Activated CD8-positive, alpha-beta T cell treated with anti-CD3 and anti-CD28 coated beads, Interleukin-2, amount 10 ng/mL, durations not matched to agents 7 days and 5 days (primary cell): ENCODE measurements at regions not wholly inside any gene's neighbourhood (a gene's known extent, or its start where the extent isn't known, plus 50 kb on each side); places are given as distances from the start of the nearest gene placed in this dataset.

Source experiments
- ATAC-seq: fragments of 150-1000 bp; cut with Tn5 transposase; one replicate; pipeline ENCODE4 v1.10.0; 2021; ENCODE audit warnings: moderate library complexity
- CTCF ChIA-PET: fragments of 350-600 bp; sonication (Branson Sonifier 250); formaldehyde crosslinking; loops from one replicate; lab custom pipeline; 2021; ENCODE audit warnings: antibody characterized with exemption; lab: Charles Lee
- POLR2A ChIA-PET: fragments of 350-600 bp; sonication (Branson Sonifier 250); formaldehyde crosslinking; loops from one replicate; lab custom pipeline; 2021; ENCODE audit warnings: antibody characterized with exemption; lab: Charles Lee
- DNase-seq: peaks from one replicate; pipeline ENCODE4 v3.0.0-alpha.2; 2020
- H3K27ac Mint-ChIP-seq: one replicate; pipeline ENCODE4 v1.8.0; 2021; ENCODE audit warnings: mild to moderate bottlenecking, mixed read lengths
- H3K27me3 Mint-ChIP-seq: one replicate; pipeline ENCODE4 v1.8.0; 2021; ENCODE audit warnings: low read depth, mixed read lengths
- H3K36me3 Mint-ChIP-seq: one replicate; pipeline ENCODE4 v1.8.0; 2021; ENCODE audit warnings: low read depth, mixed read lengths
- H3K4me1 Mint-ChIP-seq: one replicate; pipeline ENCODE4 v1.8.0; 2021; ENCODE audit warnings: low read depth, mixed read lengths
- H3K4me3 Mint-ChIP-seq: one replicate; pipeline ENCODE4 v1.8.0; 2021; ENCODE audit warnings: mild to moderate bottlenecking, mixed read lengths
- H3K9me3 Mint-ChIP-seq: one replicate; pipeline ENCODE4 v1.8.0; 2022; ENCODE audit warnings: mixed read lengths; ENCODE audit not compliant: insufficient read depth

- POLR2A ChIA-PET: no interaction called here
Observed at GRCh38 chr10:104589431-104589830, 51.7 kb upstream of the SORCS3 start.

GRCh38 chr10:104589871-104590270, 51.2 kb upstream of the SORCS3 start:
- H3K27me3 Mint-ChIP-seq: peaks cover 5% of the 10 kb centered on the region
- peaks cover 7% of the 10 kb centered on the region for H3K4me1 Mint-ChIP-seq
- DNase-seq (no peak), ATAC-seq (no peak)
- POLR2A ChIA-PET: no interaction called here
- no peak overlapping the region for H3K4me3 Mint-ChIP-seq
- CTCF ChIA-PET: interaction anchor here (2.0 kb wide), 1 partner anchor 9 kb away, joined by 8 read pairs; no protein-coding TSS in a partner anchor
- H3K27ac Mint-ChIP-seq: no peak overlapping the region
- H3K9me3 Mint-ChIP-seq: no peaks in the 10 kb centered on the region
- H3K36me3 Mint-ChIP-seq: no peaks in the 10 kb centered on the region

More at GRCh38 chr10:104589431-104589830, 51.7 kb upstream of the SORCS3 start:
- no peak overlapping the region for H3K27ac Mint-ChIP-seq
- no peaks in the 10 kb centered on the region for H3K36me3 Mint-ChIP-seq
- H3K9me3 Mint-ChIP-seq: no peaks in the 10 kb centered on the region
- H3K4me3 Mint-ChIP-seq: no peak overlapping the region
- H3K27me3 Mint-ChIP-seq: peaks cover 2% of the 10 kb centered on the region
- CTCF ChIA-PET: interaction anchor here (2.0 kb wide), 1 partner anchor 9 kb away, joined by 8 read pairs; no protein-coding TSS in a partner anchor
- no peak for ATAC-seq
- DNase-seq: peak; percentile 8
- H3K4me1 Mint-ChIP-seq: peaks cover 7% of the 10 kb centered on the region
